Astrocyte of the spinal cord (primary cell): ENCODE measurements at regions not wholly inside any gene's neighbourhood (a gene's known extent, or its start where the extent isn't known, plus 50 kb on each side); places are given as distances from the start of the nearest gene placed in this dataset.

Experiments used
- DNase-seq: peaks from one replicate; pipeline ENCODE4 v3.0.0; 2011; ENCODE audit warnings: low read depth, low spot score
- H3K4me3 ChIP-seq: 2 replicates; pipeline ENCODE4 v1.5.1; 2011; ENCODE audit warnings: low read depth, mild to moderate bottlenecking, low read length, moderate library complexity
- in situ Hi-C: cut with HindIII; loops from 2 replicates; pipeline ENCODE4 v1.10.0; 2017; ENCODE audit warnings: low sequenced_read_pairs
- TF ChIP-seq, protein P1 (sequence below): IDR thresholded peaks from 2 replicates; pipeline ENCODE4 v1.5.1; 2012; ENCODE audit warnings: low read depth, mild to moderate bottlenecking, low read length, inconsistent platforms

DNA sequence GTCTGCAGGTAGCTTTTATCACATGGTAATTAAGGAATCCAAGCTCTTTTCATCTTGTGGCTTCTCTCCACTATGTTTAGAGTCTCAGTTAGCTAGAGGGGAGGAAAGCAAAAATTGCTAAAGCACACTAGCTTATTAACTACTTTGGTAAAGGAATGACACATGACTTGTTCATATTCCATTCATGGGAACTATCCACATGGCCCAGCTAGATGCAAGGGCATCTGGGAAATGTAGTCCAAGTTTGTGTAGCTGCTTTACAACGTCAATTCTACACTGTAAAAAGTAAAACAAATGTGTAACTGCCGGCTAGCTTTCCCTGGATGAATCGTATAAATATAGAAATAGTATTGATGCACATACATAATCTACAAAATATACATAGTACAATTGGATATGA lies 244.5 kb upstream of the LRFN5 start:
- DNase-seq: no peak
- TF ChIP-seq, protein P1, sequence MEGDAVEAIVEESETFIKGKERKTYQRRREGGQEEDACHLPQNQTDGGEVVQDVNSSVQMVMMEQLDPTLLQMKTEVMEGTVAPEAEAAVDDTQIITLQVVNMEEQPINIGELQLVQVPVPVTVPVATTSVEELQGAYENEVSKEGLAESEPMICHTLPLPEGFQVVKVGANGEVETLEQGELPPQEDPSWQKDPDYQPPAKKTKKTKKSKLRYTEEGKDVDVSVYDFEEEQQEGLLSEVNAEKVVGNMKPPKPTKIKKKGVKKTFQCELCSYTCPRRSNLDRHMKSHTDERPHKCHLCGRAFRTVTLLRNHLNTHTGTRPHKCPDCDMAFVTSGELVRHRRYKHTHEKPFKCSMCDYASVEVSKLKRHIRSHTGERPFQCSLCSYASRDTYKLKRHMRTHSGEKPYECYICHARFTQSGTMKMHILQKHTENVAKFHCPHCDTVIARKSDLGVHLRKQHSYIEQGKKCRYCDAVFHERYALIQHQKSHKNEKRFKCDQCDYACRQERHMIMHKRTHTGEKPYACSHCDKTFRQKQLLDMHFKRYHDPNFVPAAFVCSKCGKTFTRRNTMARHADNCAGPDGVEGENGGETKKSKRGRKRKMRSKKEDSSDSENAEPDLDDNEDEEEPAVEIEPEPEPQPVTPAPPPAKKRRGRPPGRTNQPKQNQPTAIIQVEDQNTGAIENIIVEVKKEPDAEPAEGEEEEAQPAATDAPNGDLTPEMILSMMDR: no peak
- in situ Hi-C loops: no loop called here
- no peak overlapping the region for H3K4me3 ChIP-seq

DNA sequence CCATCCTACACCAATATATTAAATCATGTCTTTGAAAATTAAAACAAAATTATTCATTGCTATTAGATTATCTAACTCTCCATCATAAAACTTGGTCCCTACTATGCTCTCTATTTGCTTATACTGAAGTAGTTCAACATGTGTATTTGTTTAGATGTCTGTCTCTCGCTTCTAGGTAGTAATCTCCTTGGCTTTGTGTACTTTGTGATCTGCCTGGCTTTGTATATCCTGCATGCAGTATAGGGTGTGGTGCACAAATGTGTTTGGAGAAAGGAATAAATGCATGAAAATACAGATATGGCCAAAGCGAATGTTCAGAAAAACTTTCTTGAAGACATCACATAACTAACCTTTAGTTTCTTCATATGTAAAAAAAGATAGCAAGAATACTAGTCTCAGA lies 246.6 kb upstream of the LRFN5 start:
- TF ChIP-seq, protein P1: no peak
- no peak for DNase-seq
- in situ Hi-C loops: no loop called here
- H3K4me3 ChIP-seq: no peak overlapping the region

DNA sequence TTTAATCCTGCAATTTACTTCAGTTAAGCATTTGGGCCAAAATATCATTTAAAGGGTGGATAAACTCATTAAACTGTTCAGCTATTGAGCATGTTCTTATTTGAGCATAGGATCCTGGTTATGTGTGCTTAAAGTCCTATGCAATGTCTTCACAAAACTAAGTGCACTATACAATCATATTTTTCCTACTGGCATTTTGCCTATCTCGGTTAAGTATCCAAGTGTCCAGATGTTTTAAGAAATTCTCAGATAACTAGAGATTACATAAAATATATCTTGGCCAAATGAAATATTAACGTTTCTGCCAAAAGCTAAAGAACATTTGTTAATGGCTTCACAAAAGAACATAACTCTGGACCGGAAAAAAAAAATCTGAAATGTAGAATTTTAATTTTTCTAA lies 250.8 kb upstream of the LRFN5 start:
- in situ Hi-C loops: no loop called here
- TF ChIP-seq, protein P1: no peak
- no peak overlapping the region for H3K4me3 ChIP-seq
- no peak for DNase-seq

DNA sequence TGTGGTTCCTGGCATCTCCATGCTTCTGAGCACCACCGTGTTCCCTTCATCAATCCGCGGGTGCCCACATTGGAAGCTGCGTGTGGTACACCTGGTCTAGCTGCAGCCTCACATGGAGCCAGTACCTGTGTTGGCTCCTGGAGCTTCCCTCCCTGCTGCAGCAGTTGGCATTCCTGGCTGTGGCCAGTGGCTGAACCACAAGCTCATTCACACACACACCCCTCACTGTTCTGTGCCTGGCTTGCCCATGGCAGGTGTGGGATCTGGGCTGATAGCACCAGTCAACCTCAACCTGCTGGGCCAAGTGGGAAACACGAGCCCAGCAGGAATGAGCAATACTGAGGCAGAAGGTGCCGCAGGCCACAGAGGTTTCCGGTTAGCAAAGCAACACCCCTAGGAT lies 256.2 kb upstream of the LRFN5 start:
- TF ChIP-seq, protein P1: no peak
- no peak for DNase-seq
- in situ Hi-C loops: no loop called here
- no peak overlapping the region for H3K4me3 ChIP-seq

DNA sequence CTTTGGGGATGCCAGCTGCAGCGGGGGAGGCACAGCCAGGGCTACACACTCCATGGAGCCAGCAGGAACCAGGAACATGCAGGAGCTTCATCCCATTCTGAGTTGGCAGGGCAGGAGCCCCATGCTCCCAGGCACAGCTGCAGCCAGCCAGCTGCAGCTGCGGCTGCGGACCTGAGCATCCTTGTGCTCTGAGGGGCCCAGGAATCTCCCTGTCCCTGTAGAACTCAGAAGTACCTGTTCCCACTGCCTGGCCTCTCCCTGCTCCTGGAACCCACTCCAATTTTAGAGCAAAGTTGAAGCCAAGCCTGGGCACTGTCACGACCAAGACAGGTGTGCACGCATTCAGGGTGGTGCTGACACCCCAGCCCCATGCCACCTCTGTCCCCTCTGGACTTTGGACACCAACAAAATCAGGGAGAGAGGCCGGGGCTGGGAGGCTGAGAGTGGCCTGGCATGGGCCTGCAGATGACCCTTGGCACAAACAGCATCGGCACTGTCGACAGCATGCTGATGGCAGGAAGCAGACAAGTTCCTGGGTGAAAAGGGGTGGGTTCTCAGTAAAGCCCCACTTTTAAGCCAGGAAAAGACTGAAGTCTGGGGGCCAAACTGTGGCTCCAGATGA lies 257.3 kb upstream of the LRFN5 start:
- TF ChIP-seq, protein P1: no peak
- in situ Hi-C loops: no loop called here
- DNase-seq: no peak
- H3K4me3 ChIP-seq: no peak overlapping the region

DNA sequence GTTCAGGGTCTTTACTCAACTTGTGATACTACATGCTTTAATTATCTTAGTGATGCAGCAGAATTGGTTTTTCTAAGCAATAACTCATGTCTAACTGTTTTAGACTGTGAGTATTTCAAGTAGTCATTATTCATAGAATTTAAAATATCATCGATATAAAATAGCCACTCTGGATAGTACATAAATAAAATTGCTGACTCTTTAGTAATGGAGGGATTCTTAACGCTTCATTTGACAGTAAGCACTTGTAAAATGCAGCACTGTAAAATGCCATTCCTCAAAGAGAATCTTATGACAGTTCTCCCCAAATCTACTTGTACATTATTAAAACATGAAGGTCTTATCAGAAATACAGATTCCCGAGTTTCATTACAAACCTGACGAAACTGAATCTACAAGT lies 262.8 kb upstream of the LRFN5 start:
- TF ChIP-seq, protein P1: no peak
- DNase-seq: no peak
- in situ Hi-C loops: no loop called here
- no peak overlapping the region for H3K4me3 ChIP-seq

DNA sequence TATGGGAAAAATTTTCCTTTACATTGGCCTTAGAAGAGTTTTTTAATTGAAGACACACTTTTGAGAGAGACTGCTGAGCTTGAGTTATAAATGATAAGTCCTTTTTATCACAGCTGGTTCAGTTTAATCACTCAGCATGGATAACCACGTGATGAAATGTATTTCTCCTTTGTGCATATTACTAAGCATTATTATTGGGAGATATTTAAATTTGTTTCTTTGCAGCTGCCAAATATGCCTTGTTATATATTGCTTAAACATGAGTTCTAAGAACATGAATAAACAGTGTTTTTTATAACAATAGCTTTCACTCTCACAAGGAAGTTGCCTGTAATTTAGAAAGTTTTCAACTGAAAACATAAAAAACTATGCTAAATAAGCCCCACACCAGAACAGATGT lies 293.5 kb upstream of the LRFN5 start:
- in situ Hi-C loops: no loop called here
- no peak overlapping the region for H3K4me3 ChIP-seq
- no peak for DNase-seq
- TF ChIP-seq, protein P1: no peak
